Upper lobe of left lung (tissue), 4 donors: ENCODE measurements at regions not wholly inside any gene's neighbourhood (a gene's known extent, or its start where the extent isn't known, plus 50 kb on each side); places are given as distances from the start of the nearest gene placed in this dataset.

ENCODE experiments used
- EP300 ChIP-seq, 4 donors: sonication (generic); formaldehyde crosslinking; IDR thresholded peaks; one replicate each; pipeline ENCODE4 v1.5.1; 2017; ENCODE audit warnings: antibody characterized with exemption in 4 of 4, control low read depth in 2 of 4
- POLR2A ChIP-seq, 4 donors: fragments of 450-650 bp; IDR thresholded peaks; one replicate each; pipeline ENCODE4 v1.5.1; 2016 to 2017; ENCODE audit warnings: antibody characterized with exemption in 4 of 4, mild to moderate bottlenecking in 2 of 4
- POLR2AphosphoS5 ChIP-seq, 2 donors: sonication (generic); formaldehyde crosslinking; IDR thresholded peaks; one replicate each; pipeline ENCODE4 v1.5.1; 2017; ENCODE audit warnings: antibody characterized with exemption in 2 of 2
- TF ChIP-seq, protein P1 (sequence below), 6 experiments: fragments of 450-650 bp in 4 of 6; fragments of 200-600 bp in 2 of 6; sonication (generic) in 2 of 6; IDR thresholded peaks; one replicate each; pipeline ENCODE4 v1.5.1; 2016 to 2019; ENCODE audit warnings: antibody characterized with exemption in 6 of 6

DNA sequence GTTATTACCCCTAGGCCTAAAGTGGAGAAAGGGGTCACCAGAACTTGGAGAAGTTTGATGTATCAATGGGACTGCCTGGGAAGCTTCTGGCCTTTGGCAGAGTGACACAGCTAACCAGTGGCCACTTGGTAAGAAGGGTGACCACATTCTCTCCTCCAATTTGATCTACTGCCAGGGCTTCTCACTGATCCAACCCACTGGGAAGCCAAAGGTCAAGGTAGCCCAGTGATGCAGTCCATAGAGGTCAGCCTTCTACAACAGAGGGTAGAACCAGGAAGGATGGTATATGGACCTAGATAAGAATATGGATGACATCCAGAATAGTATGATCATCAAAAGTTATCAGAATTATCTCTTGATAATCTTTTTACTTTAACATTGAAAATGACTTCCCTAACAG lies 493.6 kb downstream of the NYAP2 start:
- no peak for TF ChIP-seq POLR2A (IDR thresholded peaks at IDR 0.05)
- no peak for TF ChIP-seq POLR2AphosphoS5 (IDR thresholded peaks at IDR 0.05)
- TF ChIP-seq, protein P1, sequence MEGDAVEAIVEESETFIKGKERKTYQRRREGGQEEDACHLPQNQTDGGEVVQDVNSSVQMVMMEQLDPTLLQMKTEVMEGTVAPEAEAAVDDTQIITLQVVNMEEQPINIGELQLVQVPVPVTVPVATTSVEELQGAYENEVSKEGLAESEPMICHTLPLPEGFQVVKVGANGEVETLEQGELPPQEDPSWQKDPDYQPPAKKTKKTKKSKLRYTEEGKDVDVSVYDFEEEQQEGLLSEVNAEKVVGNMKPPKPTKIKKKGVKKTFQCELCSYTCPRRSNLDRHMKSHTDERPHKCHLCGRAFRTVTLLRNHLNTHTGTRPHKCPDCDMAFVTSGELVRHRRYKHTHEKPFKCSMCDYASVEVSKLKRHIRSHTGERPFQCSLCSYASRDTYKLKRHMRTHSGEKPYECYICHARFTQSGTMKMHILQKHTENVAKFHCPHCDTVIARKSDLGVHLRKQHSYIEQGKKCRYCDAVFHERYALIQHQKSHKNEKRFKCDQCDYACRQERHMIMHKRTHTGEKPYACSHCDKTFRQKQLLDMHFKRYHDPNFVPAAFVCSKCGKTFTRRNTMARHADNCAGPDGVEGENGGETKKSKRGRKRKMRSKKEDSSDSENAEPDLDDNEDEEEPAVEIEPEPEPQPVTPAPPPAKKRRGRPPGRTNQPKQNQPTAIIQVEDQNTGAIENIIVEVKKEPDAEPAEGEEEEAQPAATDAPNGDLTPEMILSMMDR (IDR thresholded peaks at IDR 0.05): no peak
- no peak for TF ChIP-seq EP300 (IDR thresholded peaks at IDR 0.05)
